ENCODE measurements at regions not wholly inside any gene's neighbourhood (a gene's known extent, or its start where the extent isn't known, plus 50 kb on each side); places are given as distances from the start of the nearest gene placed in this dataset.

DNA sequence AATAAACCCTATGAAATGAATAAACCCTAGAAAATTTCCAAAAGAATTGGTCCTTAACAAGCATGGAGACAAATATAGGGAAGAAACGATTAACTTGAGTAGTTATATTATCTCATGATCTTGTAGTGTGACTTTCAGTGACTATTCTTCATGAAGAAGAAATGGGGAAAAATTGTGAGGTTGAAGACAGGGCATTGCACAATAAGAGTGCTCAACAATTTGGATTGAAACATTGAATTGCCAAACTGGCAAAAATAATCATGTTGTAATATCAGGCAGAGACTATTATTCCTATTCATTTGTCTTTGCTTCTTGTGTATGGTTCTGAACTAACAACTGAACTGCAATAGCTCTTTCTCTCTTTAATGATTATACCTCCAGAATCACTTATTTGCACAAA, 605.1 kb downstream of the PCDH7 start:
- CTCF ChIA-PET: no interaction called here
- POLR2A ChIA-PET: no interaction called here

- ChIA-PET POLR2A (no interaction called here), CTCF (no interaction called here)
Observed at GRCh38 chr4:31327031-31327430, 606.9 kb downstream of the PCDH7 start.

DNA sequence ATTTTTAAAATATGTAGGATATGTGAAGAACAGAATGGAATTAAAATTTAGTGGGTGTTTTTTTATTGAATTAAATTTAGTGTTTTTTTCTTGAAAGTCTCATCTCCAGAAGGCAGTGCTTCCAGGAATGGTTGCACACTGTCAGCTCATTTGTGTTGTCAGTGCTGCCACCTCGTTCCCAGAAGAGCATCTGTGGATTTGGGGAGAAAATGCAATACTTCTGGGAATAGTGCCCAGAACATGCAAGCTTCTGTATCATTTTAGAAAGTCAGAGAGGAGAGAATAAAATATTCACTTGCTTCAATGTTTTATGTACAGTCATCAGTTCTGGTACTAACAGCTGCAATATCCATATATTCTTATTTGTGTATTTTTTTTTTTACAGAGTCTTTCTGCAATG, 608.8 kb downstream of the PCDH7 start:
- ChIA-PET POLR2A (no interaction called here), CTCF (no interaction called here)

DNA sequence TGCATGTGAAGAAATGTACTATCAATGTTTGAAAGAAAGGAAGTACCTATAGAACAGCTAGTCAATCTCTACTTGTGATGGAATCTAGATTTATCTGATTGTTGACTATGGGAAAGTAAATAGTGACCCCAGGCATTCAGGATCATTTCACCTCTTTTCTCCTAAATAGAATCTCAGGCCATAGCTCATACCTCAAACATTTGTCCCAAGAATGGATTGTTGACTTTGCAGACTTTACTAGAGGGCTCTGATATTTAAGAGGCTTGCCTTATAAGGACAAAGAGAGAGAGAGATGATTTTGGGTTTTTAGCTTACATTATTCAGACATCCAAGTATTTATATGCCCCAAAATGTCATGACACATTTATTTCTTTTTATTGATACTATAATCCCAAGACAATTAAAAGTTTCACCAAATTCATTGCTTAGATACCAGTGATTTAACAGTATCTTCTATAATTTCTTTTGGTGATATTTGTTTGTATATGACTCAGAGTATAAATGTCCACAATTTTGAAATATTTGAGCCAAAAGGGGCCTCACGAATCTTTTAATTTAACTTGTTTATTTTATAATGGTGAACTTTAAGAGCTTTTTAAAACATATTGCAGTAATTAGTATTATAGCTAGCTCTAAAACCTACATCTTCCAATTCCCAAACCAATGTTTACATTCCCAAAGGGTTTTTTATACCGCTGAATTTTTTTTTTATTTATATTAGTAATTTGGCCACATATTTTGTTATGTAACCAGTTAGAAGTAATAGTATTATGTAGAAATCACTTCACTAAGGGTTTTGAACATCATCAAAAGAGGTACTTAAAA, 614.1 kb downstream of the PCDH7 start:
- CTCF ChIA-PET: no interaction called here
- POLR2A ChIA-PET: no interaction called here

GRCh38 chr4:31338000-31338399, 617.8 kb downstream of the PCDH7 start:
- ChIA-PET CTCF (no interaction called here), POLR2A (no interaction called here)

DNA sequence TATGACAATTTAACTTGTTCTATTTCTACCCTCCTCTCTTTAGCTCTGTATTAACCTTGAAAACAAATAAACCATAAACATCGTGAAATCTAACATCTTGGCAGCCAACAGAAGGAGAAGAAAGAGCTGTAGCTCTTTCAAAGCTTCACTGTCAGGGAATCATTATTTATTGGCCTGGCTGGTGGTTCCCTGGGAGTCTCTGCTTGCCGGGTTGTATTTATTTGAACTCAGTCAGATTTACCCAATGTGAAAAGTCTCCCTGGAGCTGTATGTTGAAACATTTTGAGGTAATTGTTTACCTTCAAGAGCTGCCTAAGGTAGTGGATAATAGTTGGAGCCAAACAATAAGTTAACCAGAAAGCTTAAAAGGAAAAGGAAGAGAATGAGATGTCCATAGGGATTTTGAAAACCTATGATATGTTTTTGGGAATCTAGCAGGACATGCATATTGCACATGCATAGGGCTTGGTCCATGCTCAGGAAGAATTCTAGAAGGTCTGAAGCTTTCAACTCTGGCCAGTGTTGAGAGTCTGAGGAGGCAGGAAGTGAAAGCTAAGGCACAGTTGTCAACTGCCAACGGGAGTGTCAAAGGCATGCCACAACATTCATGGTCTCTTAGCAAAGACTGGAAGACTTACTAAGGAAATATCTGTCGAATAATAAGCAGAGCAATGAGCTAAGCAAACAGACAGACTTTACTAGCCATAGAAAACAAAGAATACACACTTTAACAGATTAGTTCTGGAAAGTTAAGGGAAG, 621.6 kb downstream of the PCDH7 start:
- ChIA-PET POLR2A (no interaction called here), CTCF (interaction anchor here (0.6 kb wide), 1 partner anchor 95 kb away, joined by 6 read pairs; no protein-coding TSS in a partner anchor)

DNA sequence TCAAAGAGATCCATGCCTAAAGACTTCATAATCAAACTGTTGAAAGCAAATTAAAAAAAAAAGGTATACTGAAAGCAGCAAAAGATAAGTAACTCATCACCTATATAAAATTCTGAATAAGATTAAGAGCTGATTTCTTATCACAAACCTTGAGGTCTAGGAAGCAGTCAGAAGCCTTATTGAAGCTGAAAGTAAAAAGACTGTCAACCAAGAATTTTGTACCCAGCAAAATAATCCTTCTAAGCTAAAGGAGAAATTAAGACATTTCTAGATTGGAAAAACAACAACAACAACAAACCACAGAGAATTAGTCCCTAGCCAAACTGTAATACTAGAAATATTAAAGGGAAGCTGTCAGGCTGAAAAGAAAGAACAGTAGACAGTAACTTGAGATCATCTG, 622.9 kb downstream of the PCDH7 start:
- POLR2A ChIA-PET: no interaction called here
- CTCF ChIA-PET: no interaction called here

GRCh38 chr4:31349907-31350306, 629.7 kb downstream of the PCDH7 start:
- ChIA-PET CTCF (no interaction called here), POLR2A (no interaction called here)

- CTCF ChIA-PET: no interaction called here
- POLR2A ChIA-PET: no interaction called here
Observed at GRCh38 chr4:31351695-31352094, 631.5 kb downstream of the PCDH7 start.

DNA sequence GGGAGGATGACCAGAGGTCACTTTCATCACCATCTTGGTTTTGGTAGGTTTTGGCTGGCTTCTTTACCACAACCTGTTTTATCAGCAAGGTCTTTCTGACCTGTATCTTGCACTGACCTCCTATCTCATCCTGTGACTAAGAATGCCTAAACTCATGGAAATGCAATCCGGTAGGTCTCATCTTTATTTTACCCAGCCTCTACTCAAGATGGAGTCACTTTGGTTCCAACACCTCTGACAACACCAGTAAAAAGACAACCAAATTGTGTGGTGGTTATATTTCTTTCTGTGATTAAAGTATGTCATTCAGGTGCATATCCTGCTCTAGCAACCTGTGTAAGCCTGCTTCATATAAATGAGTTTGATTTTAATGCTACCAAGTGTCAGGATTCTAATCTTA, 636.7 kb downstream of the PCDH7 start:
- CTCF ChIA-PET: no interaction called here
- POLR2A ChIA-PET: no interaction called here

- CTCF ChIA-PET: no interaction called here
- POLR2A ChIA-PET: no interaction called here
Observed at GRCh38 chr4:31360786-31361185, 640.6 kb downstream of the PCDH7 start.

DNA sequence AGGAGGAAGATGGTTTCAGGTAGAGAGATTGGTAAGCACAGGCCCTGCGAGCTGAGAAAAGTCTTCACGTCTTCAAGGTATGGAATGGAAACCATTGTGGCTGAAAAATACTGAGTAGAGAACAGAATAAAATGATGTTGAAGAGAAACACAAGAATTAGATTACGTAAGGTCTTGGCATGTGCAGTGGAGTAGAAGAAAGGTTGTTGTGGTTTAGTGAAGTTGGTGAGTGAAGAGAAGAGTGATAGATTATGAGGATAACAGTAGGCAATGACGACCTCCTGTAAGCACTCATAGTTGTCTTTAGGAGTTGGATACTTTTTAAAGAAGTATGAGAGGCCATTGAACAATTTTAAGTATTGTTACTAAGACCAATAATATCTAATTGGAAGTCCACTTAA, 642.6 kb downstream of the PCDH7 start:
- POLR2A ChIA-PET: no interaction called here
- CTCF ChIA-PET: no interaction called here

DNA sequence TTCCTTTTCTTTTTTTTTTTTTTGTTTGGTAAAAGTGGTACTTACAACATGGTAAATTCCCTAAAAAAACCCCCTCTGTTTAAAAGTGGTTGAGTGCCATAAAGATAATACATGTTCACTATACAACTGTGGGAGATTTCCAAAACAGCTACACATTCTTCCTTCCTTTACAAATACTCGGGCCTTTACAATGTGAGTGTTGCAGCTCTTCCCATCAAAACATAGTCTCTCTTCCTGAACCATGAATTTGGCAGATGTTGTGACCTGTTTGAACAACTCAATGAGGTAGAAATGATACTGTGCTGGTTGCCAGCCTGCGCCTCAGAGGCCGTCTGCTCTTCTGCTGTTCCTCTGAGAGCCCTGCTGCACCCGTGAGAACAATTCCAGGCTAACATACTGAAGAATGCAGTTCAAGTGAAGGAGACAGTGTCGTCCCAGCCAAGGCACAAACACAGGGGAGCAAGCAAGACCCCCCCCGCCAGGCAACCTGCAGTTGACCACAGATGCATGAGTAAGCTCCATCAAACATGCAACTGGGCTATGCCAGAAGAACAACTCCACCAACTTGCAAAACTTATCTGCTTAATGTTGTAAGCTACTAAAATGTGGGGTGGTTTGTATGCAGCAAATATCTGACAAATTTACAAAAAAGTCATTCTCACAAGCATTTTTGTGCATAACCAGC, 645.0 kb downstream of the PCDH7 start:
- CTCF ChIA-PET: no interaction called here
- POLR2A ChIA-PET: no interaction called here

DNA sequence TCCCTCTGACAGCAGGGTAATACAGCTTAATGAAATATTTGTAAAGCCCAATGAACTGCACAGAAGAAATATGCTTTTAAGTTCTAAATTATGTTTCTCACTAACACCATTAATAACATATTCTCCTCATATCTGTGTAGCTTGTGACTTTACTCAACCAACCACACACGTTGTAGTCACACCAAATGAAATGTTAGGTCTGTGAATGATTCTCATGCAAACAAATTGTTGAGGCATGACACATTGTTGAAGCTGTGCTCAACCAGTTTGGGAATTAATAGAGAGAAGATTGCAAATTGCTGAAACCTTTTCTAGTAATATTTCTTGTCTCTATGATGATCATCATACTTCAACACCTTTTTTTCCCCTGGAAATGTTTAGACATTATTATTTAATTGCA, 645.9 kb downstream of the PCDH7 start:
- ChIA-PET CTCF (no interaction called here), POLR2A (no interaction called here)

DNA sequence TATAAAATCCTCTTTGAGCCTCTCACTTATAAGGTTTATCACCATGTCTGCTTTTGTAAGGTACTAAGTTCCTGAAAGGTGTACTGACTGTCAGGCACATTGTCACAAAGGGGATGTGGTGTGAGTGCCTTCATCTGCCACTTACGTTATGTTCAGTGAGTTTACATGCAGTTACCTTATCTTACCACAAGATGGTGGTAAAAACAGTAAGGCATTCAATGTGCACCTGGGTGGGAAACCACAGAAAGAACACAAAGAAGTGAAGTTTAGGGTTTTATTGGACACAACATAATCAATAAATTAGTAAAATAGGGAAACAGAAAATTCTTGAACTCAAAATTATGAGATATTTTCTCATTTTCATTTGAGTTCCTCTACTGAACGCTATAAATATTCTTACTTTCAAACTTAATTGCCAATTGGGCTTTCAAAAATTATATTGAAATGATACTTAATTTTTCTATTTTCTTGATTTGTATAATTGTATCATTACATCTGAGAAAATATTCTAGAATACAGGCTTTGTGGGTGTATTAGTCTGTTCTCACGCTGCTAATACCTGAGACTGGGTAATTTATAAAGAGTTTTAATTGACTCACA, 650.8 kb downstream of the PCDH7 start:
- ChIA-PET CTCF (no interaction called here), POLR2A (no interaction called here)

- ChIA-PET CTCF (no interaction called here), POLR2A (no interaction called here)
Observed at GRCh38 chr4:31374256-31374960, 654.2 kb downstream of the PCDH7 start.

DNA sequence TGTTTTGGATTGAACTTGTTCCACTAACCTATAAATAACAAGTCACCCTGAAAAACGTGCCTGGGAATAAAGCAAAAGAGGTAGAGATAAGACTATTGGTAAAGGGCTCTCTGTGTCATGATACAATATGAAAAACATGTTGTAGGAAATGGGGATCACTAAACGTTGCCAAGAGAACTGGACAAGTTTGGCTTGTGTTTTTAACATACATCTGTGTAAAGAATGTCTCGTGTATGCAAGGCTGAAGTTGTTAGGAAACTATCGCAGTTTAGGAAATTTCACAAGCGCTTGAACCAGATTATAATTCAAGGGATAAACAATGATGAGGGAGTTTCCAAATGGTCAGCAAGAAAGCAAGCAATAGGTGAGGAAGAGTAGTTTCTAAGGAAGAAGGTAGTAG, 655.8 kb downstream of the PCDH7 start:
- ChIA-PET CTCF (no interaction called here), POLR2A (no interaction called here)

- ChIA-PET POLR2A (no interaction called here), CTCF (no interaction called here)
Observed at GRCh38 chr4:31379364-31379763, 659.2 kb downstream of the PCDH7 start.

- ChIA-PET POLR2A (no interaction called here), CTCF (no interaction called here)
Observed at GRCh38 chr4:31383767-31384166, 663.6 kb downstream of the PCDH7 start.

DNA sequence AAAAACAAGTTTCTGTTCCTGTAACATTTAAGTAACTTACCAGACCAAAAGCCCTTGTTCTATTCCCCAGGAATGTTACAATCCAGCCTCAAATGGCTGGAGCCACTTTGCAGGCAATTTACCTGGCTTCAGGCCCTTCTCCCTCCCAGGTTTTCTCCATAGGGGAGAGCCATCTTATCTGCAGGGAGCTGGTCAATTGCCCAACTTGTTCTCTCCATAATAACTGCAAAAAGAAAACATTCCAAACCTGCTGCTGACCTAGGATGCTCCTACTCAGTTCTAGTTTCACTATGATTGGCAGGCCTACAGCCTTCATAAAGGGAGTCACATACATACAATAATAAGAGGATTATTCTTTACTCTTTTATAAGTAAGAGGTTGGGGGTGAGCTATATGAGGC, 670.7 kb downstream of the PCDH7 start:
- CTCF ChIA-PET: no interaction called here
- POLR2A ChIA-PET: no interaction called here

Data from activated CD8-positive, alpha-beta memory T cell treated with anti-CD3 and anti-CD28 coated beads for 36 hours (primary cell).